Heart left ventricle (tissue), 16 donors: ENCODE measurements at regions not wholly inside any gene's neighbourhood (a gene's known extent, or its start where the extent isn't known, plus 50 kb on each side); places are given as distances from the start of the nearest gene placed in this dataset.

Experiments
- ATAC-seq, 4 donors: fragments of 200-7000 bp; cut with Tn5 transposase; one replicate each; pipeline ENCODE4 v1.9.1; 2020 to 2022; ENCODE audit warnings: moderate library complexity in 4 of 4, mild to moderate bottlenecking in 3 of 4, moderate number of reproducible peaks in 1 of 4
- DNase-seq, 5 donors: peaks; one replicate each; pipeline ENCODE4 v3.0.0-alpha.2; 2020
- H3K27ac ChIP-seq, 12 donors: fragments of 200-600 bp; sonication (generic) in 4 of 12; one replicate each; pipeline versions ENCODE4 v1.5.0 to v1.8.0; 2016 to 2022; ENCODE audit warnings: mild to moderate bottlenecking in 2 of 12
- H3K27me3 ChIP-seq, 9 donors: fragments of 200-600 bp; sonication (generic) in 2 of 9; one replicate each; pipeline versions ENCODE4 v1.5.1 to v1.8.0; 2016 to 2022; ENCODE audit warnings: mild to moderate bottlenecking in 3 of 9
- H3K36me3 ChIP-seq, 9 donors: fragments of 200-600 bp; sonication (generic) in 2 of 9; one replicate each; pipeline versions ENCODE4 v1.5.0 to v1.8.0; 2018 to 2022; ENCODE audit warnings: mild to moderate bottlenecking in 2 of 9
- H3K4me1 ChIP-seq, 12 donors: fragments of 200-600 bp; sonication (generic) in 4 of 12; one replicate each; pipeline versions ENCODE4 v1.5.0 to v1.8.0; 2016 to 2022; ENCODE audit warnings: mild to moderate bottlenecking in 3 of 12
- H3K4me3 ChIP-seq, 12 donors: fragments of 200-600 bp; sonication (generic) in 4 of 12; one replicate each; pipeline versions ENCODE4 v1.5.0 to v1.8.0; 2017 to 2022; ENCODE audit warnings: mild to moderate bottlenecking in 9 of 12, moderate library complexity in 4 of 12
- H3K9me3 ChIP-seq, 12 donors: fragments of 200-600 bp; sonication (generic) in 4 of 12; one replicate each; pipeline versions ENCODE4 v1.5.0 to v1.8.0; 2016 to 2022; ENCODE audit warnings: mild to moderate bottlenecking in 1 of 12
- CTCF ChIP-seq, 12 donors: fragments of 200-600 bp; sonication (generic) in 4 of 12; IDR thresholded peaks; one replicate each; pipeline versions ENCODE4 v1.5.0 to v1.8.0; 2018 to 2022; ENCODE audit warnings: antibody characterized with exemption in 12 of 12, mild to moderate bottlenecking in 5 of 12
- POLR2A ChIP-seq, 2 donors: fragments of 450-650 bp; IDR thresholded peaks; one replicate each; pipeline ENCODE4 v1.6.1; 2017; ENCODE audit warnings: antibody characterized with exemption in 2 of 2, mild to moderate bottlenecking in 2 of 2, moderate library complexity in 2 of 2
- WGBS, 4 donors: extraction: QIAGEN DNeasy Blood & Tissue Kit in 2 of 4; methylation state at CpG; one replicate each; pipeline versions ENCODE4 v1.1.5 to v1.1.7; 2013 to 2018; 5-methylcytosine and 5-hydroxymethylcytosine counted together
- intact Hi-C, 10 donors: fragments of 100-400 bp; cut with DNase I; formaldehyde crosslinking; loops; one replicate each; pipeline versions ENCODE4 v1.11.1 to v1.14.2; 2022
- donor health status: ischemic (EF 13 %, LVEDD 7.1; RV severe dilation, severe dysfunction).
- donor health status: healthy with polysubstance abuse.
- donor health status: DM: no; HTN: yes; CAD: no.
- donor health status: DM: no; HTN: no; CAD: no.
- donor health status: ischemic (EF 25% LVEDD 6.9; RV normal size, moderate dysfunction).
- donor health status: ischemic (EF 25% LVEDD 5.7; RV mildly dilated, moderate dysfunction).
- donor health status: healthy.
- donor health status: DM: yes; HTN: yes; CAD: no.
- donor health status: ischemic (EF 35%, LVEDD 5.7; RV mildly dilated, moderate dysfunction).
- donor health status: nonischemic (EF 11% LVEDD 7.7; RV severe dilation, severe dysfunction).
- donor health status: DM: yes; HTN: yes; CAD: no.
- donor health status: PGD.
- donor health status: ischemic (EF 29% LVEDD 5.4; RV normal size, mild dysfunction).
- donor health status: nonischemic (EF 23%, LVEDD 6.1; RV moderate dilation, normal function).

GRCh38 chr5:122534829-122535228, 222.8 kb downstream of the SNCAIP start:
- no peak for ATAC-seq
- WGBS, 4 donors, result 69 to 95% (median 72%) methylated on average over 2 of the region's 2 CpGs
- peaks cover 0 to 35% (median 0%) of the 10 kb centered on the region in 9 donors for H3K27me3 ChIP-seq

GRCh38 chr5:122541388-122541787, 229.4 kb downstream of the SNCAIP start:
- Histone ChIP-seq H3K4me3 (no peak overlapping the region), H3K9me3 (no peaks in the 10 kb centered on the region), H3K27ac (no peak overlapping the region), H3K27me3 (peaks cover 0 to 66% (median 0%) of the 10 kb centered on the region in 9 donors), H3K4me1 (no peaks in the 10 kb centered on the region), H3K36me3 (no peaks in the 10 kb centered on the region)
- ATAC-seq, result no peak
- WGBS, 4 donors, result 78 to 90% (median 83%) methylated on average over 1 of the region's 1 CpG
- no peak for DNase-seq
- TF ChIP-seq CTCF (IDR thresholded peaks at IDR 0.05), result no peak
- no peak for TF ChIP-seq POLR2A (IDR thresholded peaks at IDR 0.05)
- intact Hi-C loops, result no loop called here

More at GRCh38 chr5:122534829-122535228, 222.8 kb downstream of the SNCAIP start:
- no peaks in the 10 kb centered on the region for H3K9me3 ChIP-seq
- DNase-seq, result no peak
- intact Hi-C loops, result loop anchor here in 1 of 10 donors (10.0 kb wide), 1 partner anchor 810 kb away; no protein-coding TSS in a partner anchor
- peaks cover 0 to 5% (median 0%) of the 10 kb centered on the region in 12 donors for H3K4me1 ChIP-seq
- no peaks in the 10 kb centered on the region for H3K36me3 ChIP-seq
- H3K4me3 ChIP-seq, result no peak overlapping the region
- TF ChIP-seq POLR2A (IDR thresholded peaks at IDR 0.05), result no peak
- TF ChIP-seq CTCF (IDR thresholded peaks at IDR 0.05), result no peak
- no peak overlapping the region for H3K27ac ChIP-seq

- Histone ChIP-seq H3K27me3 (peaks cover 0 to 33% (median 0%) of the 10 kb centered on the region in 9 donors), H3K4me1 (no peaks in the 10 kb centered on the region), H3K9me3 (peaks cover 0 to 5% (median 0%) of the 10 kb centered on the region in 12 donors), H3K4me3 (no peak overlapping the region), H3K36me3 (no peaks in the 10 kb centered on the region), H3K27ac (no peak overlapping the region)
- WGBS, 4 donors, result 81 to 83% (median 81%) methylated on average over 3 of the region's 3 CpGs
- no peak for DNase-seq
- TF ChIP-seq POLR2A (IDR thresholded peaks at IDR 0.05) (no peak), CTCF (IDR thresholded peaks at IDR 0.05) (no peak)
- no peak for ATAC-seq
- intact Hi-C loops, result no loop called here
Measured at GRCh38 chr5:122545986-122546385, 228.9 kb upstream of the SNX2 start.

- Histone ChIP-seq H3K4me1 (no peaks in the 10 kb centered on the region), H3K9me3 (peaks cover 0 to 5% (median 0%) of the 10 kb centered on the region in 12 donors), H3K27me3 (peaks cover 0 to 24% (median 0%) of the 10 kb centered on the region in 9 donors), H3K27ac (no peak overlapping the region), H3K4me3 (no peak overlapping the region), H3K36me3 (no peaks in the 10 kb centered on the region)
- 77 to 89% (median 84%) methylated on average over 2 of the region's 2 CpGs for WGBS, 4 donors
- DNase-seq (no peak), ATAC-seq (no peak)
- TF ChIP-seq CTCF (IDR thresholded peaks at IDR 0.05) (no peak), POLR2A (IDR thresholded peaks at IDR 0.05) (no peak)
- intact Hi-C loops, result no loop called here
Measured at GRCh38 chr5:122547219-122547618, 227.7 kb upstream of the SNX2 start.
